Islet of Langerhans (tissue), 1 donor: ENCODE measurements at regions not wholly inside any gene's neighbourhood (a gene's known extent, or its start where the extent isn't known, plus 50 kb on each side); places are given as distances from the start of the nearest gene placed in this dataset.

ENCODE experiments used
- FAIRE-seq: peaks from one replicate; lab custom pipeline; 2011; peaks lifted over from hg19 to GRCh38; lab: Jason Lieb, UNC

GRCh38 chr15:66948294-66948693 is 117.1 kb upstream of the SMAD3 start:
- FAIRE-seq = no peak

GRCh38 chr15:66950114-66950513 is 115.3 kb upstream of the SMAD3 start:
- no peak for FAIRE-seq

- no peak for FAIRE-seq
Observed at GRCh38 chr15:66951531-66952320, 113.7 kb upstream of the SMAD3 start.

- no peak for FAIRE-seq
Observed at GRCh38 chr15:66952756-66953522, 112.5 kb upstream of the SMAD3 start.

GRCh38 chr15:66953523-66954229 is 111.7 kb upstream of the SMAD3 start:
- no peak for FAIRE-seq

DNA sequence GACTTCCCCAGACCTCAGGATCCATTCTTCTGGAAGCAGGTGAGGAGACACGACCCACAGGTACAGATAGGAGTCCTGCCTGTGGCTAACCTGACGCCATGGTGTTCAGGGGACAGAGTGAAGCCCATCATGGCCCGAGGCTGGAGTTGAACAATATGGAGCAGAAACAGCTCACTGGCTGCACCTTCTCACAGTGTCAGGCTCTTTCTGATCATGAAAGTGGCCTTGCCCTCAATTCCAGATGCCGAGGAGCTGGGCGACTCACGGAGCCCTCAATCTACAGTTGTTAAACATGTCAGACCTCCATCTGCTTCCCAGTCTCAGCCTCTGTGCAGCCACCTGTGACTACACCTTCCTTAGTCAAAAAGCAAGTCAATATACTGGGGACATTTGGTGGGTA is 110.8 kb upstream of the SMAD3 start:
- FAIRE-seq = no peak

DNA sequence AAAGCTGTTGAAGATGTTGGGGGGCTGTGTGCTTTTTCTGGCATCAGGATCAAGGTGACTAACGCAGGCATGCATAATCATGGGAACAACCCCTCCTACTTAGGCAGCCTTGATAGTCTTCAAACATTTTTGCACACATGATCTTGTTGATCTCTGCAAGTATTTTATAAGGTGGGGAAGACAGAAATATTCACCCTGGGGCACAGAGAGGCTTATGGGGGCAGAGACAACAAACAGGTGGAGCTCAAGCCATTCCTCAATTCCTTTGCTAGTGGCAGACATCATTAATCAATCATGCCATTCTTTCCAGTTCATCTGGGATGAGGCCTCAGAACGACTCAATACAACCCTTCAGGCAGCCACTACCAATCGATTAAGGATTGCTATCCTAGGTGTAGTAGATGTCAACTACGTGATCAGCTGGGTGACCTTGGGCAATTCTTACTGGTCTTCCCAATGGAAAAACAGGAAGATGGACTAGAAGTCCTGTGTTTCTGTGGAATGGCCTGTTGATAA is 110.3 kb upstream of the SMAD3 start:
- no peak for FAIRE-seq

- FAIRE-seq = no peak
Observed at GRCh38 chr15:66955871-66956585, 109.4 kb upstream of the SMAD3 start.

DNA sequence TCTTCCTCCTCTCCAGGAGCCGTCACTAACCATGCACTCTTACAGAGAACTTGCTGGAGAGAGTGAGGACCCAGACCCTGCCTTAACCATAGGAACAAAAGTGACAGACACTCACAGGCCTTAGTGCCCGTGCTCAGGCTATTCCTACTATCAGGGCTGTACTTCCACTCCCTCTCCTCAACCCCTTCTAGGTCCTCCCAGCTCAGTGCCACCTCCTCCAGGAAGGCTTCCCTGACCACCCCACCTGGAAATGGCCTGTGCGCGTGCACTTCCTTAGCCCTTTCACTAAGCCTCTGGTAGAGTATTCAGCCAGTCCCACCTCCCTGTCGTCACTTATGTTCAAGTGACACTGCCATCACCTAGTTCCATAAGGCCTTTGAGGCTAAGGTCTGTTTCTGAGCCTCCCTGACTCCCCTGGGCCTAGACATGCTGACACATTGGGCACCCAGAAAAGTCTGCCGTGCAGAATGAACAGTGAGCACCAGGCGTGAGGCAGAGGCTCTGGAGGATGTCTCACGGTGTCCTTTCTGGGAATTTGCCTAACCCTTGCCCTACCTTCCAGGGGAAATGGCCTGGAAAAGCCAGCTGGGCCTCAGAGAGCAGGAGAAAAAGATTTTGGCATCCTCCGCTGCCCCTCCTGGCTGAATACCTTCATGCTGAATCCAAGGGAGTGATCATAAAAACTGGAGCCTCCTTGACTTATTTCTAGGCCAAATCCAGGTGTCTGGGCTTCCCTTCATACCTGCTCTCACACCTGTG is 108.6 kb upstream of the SMAD3 start:
- no peak for FAIRE-seq

- no peak for FAIRE-seq
Observed at GRCh38 chr15:66957431-66957720, 108.0 kb upstream of the SMAD3 start.

DNA sequence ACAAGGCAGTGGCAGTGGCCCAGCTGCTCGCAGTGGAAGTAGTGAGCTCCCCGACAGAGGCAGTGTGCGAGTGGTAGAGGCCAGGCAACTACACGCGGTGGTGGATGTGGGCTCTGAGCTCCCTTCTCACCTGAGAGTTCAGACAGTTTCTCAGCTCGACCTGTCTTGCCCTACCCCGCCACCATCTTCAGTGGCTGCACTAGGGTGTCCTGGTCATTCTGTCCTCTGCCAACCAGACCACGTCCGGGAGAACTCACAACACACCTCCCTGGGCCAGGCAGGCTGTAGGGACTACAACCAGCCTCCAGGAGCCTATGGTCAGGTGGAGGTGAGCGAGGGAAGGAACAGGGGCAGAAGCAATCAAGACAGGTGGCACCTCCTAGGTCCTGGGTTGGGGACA is 106.3 kb upstream of the SMAD3 start:
- FAIRE-seq = no peak

GRCh38 chr15:66959875-66960274 is 105.5 kb upstream of the SMAD3 start:
- FAIRE-seq = no peak

DNA sequence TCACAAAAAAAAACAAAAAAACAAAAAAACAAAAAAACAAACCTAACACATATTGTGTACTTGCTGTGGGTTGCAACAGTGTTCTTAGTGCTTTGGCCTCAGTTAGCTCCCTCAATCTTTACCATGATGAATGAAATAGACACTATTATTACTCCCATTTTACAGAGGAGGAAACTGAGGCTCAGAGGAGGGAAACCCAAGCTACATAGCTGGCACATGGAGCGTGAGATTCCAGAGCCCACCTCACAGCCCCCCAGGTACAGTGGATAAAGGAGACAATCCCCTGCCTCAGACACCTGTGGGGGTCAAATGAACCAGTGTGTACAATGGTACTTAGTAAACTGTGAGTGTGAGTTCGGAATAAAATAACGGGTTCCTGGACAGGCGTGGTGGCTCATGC is 104.9 kb upstream of the SMAD3 start:
- FAIRE-seq = no peak

GRCh38 chr15:66961407-66961884 is 104.0 kb upstream of the SMAD3 start:
- FAIRE-seq = no peak

DNA sequence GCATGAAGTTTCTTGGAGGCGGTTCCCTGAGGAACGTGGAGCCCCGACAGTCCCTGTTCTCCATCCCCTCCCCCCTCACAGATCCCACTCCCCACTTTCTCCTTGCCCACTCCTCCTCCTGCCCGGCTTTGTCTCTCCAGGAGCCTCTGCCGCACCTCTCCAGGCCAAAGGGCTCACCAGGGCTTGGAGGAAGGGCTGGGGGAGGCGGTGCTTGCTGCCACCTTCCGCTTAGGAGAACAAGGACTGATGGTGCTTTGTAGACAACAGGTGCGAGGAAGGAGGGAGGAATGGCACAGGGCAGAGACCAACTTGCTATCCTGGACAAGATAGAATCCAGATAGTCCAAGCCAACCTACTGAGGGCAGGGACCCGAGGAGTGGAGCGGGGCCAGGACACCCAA is 103.5 kb upstream of the SMAD3 start:
- no peak for FAIRE-seq

- FAIRE-seq = no peak
Observed at GRCh38 chr15:66962522-66962921, 102.9 kb upstream of the SMAD3 start.

GRCh38 chr15:66963084-66963483 is 102.3 kb upstream of the SMAD3 start:
- FAIRE-seq = no peak

- no peak for FAIRE-seq
Observed at GRCh38 chr15:66963710-66964109, 101.7 kb upstream of the SMAD3 start.

DNA sequence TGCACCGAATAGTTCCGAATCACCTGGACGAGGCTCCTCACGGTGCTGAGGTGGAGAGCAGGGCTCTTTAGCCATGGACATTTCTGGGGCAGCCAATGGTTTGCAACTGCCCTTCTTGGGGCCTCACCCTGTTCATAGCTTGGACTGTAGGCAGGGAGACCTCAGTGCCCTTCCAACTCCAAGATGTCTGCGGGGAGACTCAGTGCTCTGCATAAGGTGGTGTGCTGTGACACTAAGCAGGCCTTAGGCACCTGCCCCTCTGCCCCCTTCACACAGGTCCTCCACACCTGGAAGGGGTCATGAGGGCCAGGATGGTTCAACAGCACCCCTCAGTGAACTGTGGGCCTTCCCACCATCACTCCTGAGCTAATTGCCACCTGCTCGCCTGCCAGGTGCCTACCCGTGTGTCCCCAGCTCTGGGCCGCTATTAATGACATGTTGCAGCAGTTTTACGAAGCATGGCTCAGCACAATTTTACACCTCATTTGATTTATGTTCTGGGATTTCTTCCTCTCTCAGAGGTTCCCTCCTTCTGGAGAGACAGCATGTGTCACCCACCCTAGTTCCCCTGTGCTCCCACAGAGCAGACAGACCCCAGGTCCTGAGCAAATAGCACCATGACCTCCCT is 101.2 kb upstream of the SMAD3 start:
- no peak for FAIRE-seq

- FAIRE-seq = no peak
Observed at GRCh38 chr15:66964791-66965190, 100.6 kb upstream of the SMAD3 start.
